CD4-positive, alpha-beta T cell treated with Interleukin-2 at 100 ng/mL for 4 hours (primary cell): ENCODE measurements at regions not wholly inside any gene's neighbourhood (a gene's known extent, or its start where the extent isn't known, plus 50 kb on each side); places are given as distances from the start of the nearest gene placed in this dataset.

Experiments
- DNase-seq: peaks from one replicate; pipeline ENCODE4 v3.0.0-alpha.2; 2020; ENCODE audit warnings: low spot score

DNA sequence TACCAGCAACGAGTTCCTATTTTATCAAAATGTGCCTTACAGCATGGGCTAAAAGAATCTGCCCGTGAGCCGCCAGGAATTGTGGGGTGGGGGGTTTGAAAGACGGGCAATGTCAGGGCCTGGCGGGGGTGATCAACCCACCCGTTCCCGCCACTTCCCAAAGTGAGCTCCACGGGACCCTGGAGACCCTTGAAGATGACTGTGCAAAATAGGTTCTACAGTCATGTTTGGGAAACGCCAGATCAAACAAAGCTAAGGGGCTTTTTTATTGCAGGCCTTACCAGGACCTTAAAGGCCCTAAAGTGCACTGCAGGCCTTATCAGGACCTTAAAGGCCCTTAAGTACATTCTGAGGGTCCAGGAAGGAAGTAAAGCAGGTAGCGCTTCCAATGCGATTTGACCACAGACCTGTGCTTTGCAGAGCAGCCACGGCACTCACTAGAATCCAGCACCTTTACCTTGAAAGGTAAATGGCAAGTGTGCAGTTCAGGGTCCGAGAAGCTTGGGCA, 404.1 kb downstream of the SHANK2 start:
- DNase-seq: no peak

DNA sequence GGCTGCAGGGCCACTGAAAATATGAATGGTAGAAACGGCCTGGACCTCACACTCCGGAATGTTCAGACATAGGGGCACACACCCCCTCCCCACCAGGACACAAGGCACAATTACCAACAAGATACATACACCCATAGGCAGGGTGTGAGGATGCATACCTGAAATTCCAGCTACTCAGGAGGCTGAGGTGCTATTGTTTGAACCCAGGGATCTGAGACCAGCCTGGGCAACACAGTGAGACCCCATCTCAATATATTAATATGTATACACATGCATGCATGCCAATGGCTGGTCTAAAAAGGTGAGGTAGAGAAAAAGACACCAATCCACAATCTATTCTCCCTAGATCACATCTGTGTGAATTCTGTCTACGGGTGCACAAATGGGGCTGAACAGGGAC, 403.3 kb downstream of the SHANK2 start:
- no peak for DNase-seq

DNA sequence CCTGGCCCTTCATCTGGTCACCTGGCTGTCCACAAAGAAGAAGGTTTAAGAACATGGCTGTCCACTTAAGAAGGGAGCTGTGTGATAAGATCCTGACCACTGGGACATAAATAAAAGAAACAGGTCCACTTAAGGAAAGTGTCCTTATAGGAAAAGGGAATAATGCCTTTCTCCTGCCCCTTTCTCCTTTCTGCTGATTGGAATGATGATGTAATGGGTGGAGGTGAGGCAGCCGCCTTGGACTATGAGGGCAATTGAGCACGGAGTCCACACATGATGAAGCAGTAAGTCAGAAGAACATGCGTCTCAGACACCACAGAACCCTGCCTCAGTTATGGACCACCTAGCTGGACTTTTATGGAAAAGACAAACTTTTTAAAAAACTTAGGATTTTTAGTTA, 401.1 kb downstream of the SHANK2 start:
- DNase-seq: no peak

DNA sequence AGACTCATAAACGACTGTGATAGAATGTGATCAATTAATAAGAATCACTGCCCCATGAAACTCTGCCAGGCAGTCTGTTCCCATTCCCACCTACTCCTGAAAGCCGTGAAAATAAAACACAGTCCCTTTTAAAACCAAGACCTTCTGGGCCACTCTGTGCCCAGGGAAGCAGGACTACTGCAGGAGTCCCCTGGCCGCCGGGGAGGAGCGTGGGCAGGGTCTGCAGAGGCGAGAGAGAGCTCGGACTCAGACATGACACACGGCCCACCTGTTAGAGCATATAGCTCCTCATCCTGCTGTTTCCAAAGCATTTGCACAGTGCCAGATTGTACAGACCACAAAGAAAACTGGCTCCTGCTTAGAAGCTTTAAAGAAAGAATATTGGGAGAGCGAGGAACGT, 400.5 kb downstream of the SHANK2 start:
- no peak for DNase-seq

DNA sequence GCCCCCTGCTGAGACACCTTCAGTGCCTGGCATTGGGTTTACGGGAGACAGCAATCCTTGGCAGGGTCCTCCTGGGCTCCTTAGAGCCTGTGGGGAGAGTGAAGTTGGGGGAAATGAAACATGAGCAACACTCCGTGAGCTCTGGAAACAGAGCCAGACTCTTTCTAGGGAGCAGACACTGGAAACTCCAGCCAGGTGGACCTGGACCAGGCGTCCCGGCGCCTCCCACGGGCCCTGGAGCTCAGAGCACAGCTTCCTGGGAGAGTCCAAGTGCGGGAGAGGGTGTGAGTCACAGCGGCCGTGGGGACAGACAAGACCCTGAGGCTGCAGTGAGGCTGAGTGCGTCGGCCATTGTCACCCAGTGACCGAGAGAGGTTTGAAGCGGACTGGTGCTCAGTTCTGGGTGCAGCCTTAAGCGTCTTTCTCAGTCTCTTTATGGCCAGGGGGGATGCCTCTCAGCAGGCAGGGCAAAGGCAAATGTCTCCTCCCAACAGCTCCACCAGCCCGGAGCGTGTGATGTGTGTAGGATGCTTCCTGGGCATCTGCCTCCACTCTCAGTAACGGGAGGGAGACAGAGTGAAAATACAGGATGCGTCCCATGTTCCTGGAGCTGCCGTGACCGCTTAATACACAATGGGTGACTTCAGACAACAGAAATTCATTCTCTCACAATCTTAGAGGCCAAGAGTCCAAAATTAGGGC, 399.2 kb downstream of the SHANK2 start:
- no peak for DNase-seq

DNA sequence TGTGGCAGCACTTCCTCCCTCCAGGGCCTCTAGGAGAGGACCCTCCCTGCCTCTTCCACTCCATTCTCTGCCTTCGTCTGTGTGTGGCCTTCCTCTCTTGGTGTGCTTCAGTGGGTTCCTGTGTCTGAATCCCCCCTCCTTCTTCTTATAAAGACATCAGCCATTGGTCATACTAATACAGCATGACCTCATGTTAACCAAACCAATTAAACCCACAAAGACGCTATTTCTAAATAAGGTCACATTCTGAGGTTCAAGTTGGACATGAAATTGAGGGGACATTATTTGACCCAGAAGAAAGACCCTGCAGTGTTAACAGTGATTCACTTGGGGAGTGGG, 398.6 kb downstream of the SHANK2 start:
- DNase-seq: no peak

DNA sequence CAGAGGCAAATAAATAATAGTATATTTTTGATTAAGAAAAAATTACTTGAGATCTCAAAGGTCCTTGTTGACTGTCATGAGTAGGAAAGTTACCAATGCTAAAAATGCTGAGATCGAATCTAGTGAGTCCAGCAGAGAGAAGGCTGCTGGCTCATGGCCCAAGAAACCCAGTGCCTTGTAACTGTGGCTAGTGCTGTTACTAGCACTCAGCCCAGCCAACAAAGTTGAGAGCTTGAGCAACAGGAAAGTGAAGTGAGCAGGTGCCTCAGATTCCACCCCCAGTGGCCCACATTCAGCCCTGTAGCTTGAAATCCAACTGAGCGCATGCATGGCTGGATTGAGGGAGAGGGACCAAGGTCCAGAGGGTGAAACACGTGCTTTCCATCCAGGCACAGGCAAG, 398.2 kb downstream of the SHANK2 start:
- no peak for DNase-seq

DNA sequence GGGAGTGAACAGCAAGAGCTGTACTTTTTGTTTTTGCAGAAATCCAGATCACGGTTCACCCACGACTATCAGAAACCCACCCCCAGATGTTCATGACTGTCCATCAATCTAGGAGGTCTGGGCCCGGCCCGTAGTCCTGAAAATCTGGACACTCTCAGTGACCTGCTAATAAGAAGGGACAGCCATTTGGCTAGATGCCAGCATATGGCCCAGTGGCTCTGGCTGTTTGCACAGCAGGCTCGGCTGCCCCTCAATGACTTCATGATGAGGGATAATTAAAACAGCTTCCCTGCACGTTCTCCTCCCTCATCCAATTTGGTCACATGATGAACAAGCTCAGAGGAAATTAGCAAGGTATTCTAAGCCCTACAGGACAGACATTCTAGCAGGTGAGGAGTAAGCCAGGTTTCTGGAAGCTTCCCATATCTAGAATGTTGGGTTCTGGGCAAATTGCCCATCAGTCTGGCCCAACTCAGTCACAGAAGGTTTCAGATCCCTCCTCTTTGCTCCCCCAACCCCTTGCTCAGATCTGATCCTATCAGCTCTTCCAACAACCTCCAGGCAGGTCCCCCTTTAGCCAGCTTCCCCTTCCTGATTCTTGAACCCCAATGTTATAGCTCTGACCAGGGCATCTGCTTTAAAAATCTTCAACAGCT, 397.3 kb downstream of the SHANK2 start:
- no peak for DNase-seq

DNA sequence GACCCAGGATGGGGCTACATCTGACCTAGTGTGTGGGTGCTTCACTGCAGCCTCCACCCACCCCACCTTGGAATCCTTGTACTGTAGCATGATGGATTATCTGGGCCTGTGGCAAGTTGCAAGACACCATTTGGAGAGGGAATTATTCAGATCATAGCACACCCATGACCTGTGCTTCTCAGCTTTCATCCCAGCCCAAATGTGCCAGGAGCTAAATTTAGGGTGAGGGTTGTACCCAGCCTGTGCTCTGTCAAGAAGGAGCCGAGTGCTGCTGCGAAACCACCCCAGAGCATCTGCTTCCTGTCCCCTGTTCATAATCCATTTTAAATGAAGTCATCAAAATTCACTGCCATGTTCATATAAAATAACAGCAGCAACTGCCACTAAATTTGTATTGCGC, 394.5 kb downstream of the SHANK2 start:
- DNase-seq: no peak

DNA sequence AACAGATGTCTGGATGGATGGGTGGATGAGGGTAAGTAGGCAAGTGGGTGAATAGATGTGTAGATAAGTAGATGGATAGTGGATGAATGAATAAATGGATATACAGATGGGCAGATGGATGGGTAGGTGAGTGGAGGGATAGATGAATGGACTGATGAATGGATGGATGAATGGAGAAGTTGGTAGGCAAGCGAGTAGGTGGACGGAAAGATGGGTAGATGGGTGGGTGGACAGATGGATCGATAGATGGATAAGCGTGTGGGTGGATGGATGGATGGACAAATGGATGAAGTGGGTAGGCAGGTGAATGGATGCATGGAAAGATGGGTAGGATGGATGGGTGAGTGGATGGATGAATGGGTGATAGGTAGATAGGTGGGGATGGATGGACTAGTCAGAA, 393.2 kb downstream of the SHANK2 start:
- no peak for DNase-seq

DNA sequence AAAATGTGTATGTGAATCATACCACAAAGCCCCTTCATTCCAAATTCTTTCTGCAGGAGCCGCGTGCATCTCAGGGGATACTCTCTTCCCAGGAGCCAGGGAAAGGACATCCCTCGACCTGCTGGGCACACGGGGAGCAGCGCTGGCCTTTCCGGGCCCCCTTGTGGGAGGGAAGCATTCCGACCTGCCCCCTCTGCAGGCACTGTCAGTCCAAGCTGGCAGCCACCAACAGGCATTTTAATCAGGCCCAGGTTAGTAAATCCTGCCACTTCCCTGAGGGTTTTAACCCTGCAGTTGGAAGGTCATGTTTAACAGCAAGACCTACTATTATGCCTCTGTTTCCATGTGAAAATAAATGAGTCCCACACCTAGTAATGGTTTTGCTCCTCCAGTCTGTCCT, 391.5 kb downstream of the SHANK2 start:
- DNase-seq: no peak

DNA sequence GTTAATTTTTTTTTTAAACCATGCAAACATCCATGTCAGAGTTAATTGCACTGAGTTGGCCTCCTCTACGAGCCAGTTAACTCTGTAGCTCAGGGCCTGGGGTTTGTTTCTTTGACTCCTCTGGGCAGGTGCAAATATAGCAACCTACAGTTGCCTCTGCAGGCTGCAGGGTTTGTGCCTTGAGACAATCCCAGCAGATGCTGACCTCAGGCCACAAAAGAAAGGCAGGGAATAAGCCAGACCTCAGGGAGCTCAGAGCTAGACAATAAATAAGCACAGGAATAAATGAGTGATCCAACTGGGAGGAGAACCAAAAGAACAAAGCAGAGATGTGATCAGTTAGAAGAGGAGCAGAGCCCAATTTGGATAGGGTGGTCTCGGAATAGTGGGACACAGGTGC, 390.8 kb downstream of the SHANK2 start:
- no peak for DNase-seq

DNA sequence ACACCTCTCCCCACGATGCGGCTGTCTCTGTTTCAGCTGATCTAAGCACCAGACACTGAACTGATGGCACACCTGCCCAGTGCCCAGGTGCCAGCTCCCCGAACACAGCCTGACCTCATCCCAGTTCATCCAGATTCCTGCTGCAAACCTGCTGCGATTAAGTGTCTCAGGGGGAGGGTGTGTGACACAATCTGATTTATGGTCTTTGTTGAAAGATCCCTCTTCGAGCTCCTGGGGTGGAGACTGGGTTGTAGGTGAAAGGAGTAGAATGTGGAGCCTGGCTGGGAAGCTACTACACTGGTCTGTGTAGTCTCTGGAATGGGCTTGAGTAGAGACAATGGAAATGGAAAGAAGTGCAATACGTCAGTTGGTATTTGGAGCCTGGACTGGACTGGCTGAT, 390.3 kb downstream of the SHANK2 start:
- DNase-seq: no peak

DNA sequence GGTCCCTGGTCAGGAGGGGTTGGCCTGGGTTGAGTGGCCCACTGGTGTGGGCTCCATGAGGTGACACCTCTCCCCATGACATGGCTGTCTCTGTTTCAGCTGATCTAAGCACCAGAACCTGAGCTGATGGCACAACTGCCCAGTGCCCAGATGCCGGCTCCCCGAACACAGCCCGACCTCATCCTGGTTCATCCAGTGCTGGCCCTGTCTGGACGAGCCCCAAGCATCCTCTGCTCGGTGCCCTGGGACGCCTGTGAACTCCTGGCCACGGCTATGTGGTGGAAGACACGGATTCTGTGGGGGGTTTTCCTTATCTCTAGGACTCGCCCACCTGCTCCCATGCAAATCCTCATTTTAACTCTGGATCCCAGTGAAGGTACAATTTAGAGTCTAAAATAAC, 389.2 kb downstream of the SHANK2 start:
- DNase-seq: no peak

DNA sequence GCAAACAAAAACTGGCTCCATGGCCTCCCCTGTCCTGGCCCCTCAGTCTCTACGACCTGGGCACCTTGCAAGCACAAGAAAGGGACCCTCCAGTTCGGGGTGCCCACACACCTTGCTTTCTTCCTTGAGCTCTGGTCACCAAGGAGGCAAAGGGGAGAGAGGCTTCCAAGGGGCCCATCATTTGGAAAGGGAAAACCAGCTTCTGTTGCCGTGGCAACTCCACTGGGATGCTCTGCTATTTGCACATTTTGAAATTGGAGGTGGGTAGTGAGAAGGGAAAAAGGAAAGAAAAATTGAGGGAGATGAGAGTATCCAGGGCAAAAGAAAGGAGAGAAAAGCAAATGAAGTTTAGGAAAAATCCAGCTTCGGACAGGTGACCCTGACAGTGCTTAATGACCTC, 388.4 kb downstream of the SHANK2 start:
- no peak for DNase-seq

DNA sequence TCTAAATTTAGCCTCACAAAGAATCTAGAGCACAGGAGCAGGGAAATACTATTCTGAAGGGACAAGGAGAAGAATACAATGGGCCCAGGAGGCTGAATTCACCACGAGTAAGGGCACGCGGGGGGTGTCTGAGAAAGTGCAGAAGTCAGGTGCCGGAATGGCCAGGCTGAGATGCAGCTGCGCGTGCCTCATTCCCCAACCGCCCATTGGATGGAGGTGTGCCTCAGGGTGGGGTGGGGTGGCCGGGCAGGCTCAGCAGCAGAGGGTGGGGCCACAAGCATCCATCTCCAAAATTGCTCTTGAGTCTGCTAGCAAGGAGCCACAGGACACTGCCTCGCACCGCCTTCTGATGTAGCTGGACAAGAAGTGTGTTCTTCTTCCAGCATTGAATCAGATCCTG, 387.0 kb downstream of the SHANK2 start:
- DNase-seq: no peak

DNA sequence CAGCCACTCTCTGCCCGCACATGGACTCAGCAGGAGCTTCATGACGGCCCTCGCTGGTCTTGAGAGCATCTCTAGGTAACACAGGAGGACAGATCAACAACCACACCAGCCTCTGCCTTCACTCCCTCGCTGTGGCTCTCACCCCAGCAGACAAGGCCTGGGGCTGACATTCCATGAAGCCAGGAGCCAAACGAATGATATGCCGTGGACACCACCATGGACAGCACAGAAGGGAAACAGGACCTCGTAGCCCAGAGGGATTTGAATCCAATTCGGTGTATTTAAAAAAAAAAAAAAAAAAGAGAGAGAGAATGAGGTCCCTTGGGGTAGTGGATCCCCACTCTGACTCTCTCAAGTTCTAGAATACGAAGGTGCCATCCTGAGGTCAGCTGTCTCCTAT, 385.5 kb downstream of the SHANK2 start:
- DNase-seq: no peak

DNA sequence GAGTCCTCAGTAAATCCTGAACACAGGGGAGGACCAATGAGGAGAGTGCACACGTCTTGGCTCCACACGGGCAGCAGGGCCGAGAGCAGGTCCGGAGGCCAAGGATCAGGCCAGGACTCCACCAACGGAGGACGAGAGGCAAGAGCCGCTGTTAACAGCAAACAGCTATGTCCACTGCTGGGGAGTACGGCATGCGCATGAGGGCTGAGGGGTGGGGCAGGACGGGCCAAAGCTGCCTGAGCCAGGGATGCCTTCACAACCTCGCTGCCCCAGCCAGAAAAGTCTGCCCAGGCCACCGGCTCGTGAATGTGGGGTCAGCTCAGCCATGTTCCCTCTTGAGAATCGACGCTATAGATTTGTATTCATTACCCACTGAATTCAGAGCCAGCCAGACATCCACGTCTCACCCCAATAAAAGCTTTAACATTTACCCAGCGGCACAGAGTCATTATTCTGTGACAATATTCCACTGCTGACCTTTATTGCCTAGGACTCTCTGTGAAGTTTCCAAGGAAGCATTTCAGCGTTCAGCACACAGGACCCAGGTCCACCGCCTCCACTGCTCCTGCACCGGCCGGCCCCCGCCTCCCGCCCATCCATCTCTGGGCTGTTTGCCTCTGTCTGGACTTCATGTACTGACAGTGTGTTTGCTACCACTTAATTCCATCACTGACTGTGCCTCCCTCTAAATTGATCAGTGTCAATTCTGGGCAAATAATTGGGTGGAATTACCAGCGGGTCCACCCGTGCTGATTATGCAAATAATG, 384.9 kb downstream of the SHANK2 start:
- DNase-seq: no peak

DNA sequence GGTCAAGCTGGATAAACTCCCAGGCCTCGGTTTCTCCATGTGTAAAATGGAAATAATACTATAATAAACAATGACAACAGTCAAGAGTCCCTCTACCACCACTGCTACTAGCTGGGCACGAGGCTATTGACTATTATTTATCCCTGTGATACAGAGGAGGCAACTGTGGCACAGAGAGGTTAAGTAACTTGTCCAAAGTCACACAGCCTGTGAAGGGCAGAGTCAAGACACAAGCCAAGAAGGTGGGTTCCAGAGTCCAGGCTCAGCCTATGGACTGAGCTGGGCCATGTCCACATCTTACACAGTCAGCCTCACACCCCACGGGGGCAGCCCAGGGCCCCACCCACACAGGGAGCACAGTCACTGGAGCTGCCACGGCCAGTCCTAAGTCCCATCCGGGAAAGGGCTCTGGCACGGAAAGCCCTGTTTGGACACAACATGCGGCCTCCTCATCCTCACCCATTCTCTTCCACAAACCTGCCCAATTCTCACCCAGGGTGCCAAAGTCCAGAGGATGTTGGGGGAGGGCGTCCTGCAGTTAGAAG, 384.0 kb downstream of the SHANK2 start:
- no peak for DNase-seq

DNA sequence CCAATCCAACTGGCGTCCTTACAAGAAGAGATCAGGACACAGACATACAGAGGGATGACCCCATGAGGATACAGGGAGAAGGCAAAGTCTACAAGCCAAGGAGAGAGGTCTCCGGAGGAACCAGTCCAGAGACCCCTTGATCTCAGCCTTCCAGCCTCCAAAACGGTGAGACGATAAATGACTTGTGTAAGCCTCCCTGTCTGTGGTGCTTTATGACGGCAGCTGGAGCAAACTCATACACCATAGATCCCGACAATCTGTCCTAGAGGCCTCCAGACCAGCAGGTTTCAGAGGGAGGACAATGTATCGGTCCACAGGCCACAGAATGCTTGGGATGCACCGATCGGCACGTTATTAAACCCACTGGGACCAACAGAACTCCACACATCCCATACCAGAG, 383.3 kb downstream of the SHANK2 start:
- no peak for DNase-seq

DNA sequence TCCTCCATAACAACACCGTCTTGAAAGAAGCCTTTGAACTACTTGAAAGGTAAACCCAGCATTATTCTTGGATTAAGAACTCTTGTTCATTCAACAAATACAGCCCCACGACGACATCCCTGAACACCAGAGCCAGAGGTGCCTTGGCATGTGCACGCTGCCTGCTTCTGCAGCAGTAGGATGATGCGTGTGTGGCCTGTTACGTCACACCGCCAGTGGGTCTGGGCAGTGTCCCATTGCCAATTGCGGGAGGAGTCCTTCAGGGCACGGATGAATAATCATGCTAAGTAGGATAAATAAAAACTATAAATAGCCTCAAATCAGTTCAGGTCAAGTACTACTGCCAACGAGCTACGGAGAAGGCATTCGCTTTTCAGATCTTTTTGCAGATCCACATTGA, 380.5 kb downstream of the SHANK2 start:
- DNase-seq: no peak

DNA sequence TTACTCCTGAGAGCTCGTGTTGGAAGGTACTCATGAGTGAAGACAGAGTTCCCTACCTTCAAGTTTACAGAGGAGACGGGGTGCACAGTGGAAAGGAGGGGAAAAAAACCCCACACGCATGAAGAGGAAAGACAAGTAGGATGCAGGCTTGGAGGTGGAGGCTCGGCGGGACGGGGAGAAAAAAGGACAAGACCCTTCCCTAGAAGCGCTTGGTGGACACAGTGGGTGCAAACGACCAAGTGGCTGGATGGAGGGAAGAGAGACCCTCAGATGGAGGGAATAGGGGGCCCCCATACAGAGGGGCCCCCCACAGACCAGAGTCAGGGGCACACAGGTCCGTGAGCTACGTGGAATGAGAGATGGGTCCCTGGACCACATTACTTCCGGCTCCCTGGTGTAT, 380.1 kb downstream of the SHANK2 start:
- DNase-seq: no peak
